ENCODE measurements at regions not wholly inside any gene's neighbourhood (a gene's known extent, or its start where the extent isn't known, plus 50 kb on each side); places are given as distances from the start of the nearest gene placed in this dataset.

DNA sequence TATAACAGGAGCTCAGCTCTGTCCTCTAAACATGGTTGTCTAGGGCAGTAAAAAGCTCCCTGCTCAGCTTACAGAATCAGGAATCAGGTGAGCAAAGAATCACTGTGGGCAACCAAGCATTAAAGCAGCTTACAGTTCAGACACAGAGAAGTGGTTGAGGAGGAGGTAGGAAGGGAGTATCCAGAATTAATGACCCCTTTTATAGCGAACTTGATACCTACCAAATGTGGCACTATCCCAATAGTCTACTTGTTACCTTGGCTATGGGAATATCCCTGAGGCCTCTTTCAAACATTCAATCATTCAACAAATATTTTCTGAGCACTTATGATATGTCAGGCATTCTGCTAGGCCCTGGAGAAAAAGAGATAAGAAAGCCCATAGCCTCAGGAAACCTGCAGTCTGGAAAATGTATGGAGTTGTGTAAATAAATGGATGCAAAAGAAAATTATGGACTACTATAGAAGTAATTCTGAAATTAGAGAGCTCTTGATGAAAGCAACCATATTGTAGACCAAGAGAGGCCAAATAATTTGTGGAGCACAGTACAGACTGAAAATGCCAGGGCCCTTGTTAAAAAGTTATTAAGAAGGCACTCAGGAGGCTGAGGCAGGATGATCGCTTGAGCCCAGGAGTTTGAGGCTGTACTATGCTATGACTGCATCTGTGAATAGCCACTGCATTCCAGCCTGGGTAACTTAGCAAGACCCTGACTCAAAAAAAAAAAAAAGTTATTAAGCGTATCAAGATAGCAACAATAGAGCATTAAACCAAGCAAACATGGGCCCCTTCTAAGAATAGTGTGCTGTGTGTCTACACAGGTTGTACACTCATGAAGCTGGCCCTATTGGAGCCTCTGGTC is 134.0 kb upstream of the CPSF6 start:
- no peak for ATAC-seq (ENCODE audit: low FRiP score)
- H3K27me3 ChIP-seq (ENCODE audit: control insufficient read depth in 1 of 2, insufficient read depth in 2 of 2, low read length in 1 of 2), result no peaks in the 10 kb centered on the region
- no peak for DNase-seq
- 72 to 73% methylated on average over 3 of the region's 3 CpGs for WGBS, 2 donors
- H3K9me3 ChIP-seq (ENCODE audit: control insufficient read depth, low read length), result no peaks in the 10 kb centered on the region
- no peaks in the 10 kb centered on the region for H3K4me1 ChIP-seq (ENCODE audit: control insufficient read depth in 1 of 2, insufficient read depth in 2 of 2, low read length in 2 of 2)
- no peak overlapping the region for H3K4me3 ChIP-seq (ENCODE audit: low read length in 2 of 2)
- intact Hi-C loops (cut with DNase I), result no loop called here
- no peaks in the 10 kb centered on the region for H3K36me3 ChIP-seq (ENCODE audit: control insufficient read depth in 1 of 2, insufficient read depth in 2 of 2, low read length in 1 of 2)
- no peak overlapping the region for H3K27ac ChIP-seq (ENCODE audit: low read depth in 1 of 2, low read length in 2 of 2)

DNA sequence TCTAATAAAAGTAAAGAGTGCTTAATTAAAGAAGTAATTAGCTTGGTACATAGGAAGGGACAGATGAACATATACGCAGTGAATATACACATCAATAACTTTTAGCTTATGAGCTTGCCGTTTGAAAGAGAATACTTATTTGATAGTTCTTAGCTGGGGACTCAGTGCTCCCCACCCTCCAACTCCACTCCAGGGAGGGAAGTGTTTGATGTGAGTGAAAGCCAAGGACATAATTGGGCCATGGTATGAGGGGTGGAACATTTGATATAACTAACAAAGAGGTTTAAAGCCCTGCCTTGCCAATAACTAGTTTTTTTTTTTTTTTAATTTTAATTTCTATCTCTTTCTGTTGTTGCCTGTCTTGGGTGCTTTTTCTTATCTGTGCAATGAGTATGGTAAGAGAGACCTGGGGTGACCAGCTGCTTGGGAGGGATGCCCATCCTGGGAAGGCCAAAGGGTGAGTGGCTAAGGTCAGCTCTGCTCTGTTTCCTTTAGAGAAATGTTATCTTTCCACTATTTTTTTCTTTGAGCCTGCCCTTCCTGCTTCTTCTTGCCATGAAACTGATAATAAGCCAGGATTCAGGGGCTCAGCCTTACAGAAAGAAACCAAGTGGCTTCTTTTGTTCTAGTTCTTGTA is 132.8 kb upstream of the CPSF6 start:
- ATAC-seq (ENCODE audit: low FRiP score), result no peak

DNA sequence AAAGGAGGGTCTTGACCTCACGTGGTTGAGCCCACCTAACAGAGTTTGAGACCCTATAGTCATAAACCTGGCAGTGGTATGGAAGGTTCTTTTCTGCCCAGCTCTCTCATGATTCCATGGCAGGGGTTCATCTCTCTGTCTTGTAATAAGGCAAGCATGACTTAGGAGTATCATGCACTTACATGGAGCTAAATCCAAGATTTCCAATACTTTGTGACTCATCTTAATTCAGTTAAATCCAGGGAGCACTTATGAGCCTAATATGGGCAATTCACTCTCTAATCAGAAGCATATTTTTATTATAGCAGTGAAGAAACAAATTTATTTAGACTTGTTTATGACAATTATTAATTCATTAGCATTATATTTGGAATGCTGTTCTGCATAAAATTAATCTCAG is 131.8 kb upstream of the CPSF6 start:
- intact Hi-C loops (cut with DNase I), result no loop called here
- Histone ChIP-seq H3K4me3 (ENCODE audit: low read length in 2 of 2) (no peak overlapping the region), H3K27me3 (ENCODE audit: control insufficient read depth in 1 of 2, insufficient read depth in 2 of 2, low read length in 1 of 2) (no peaks in the 10 kb centered on the region), H3K27ac (ENCODE audit: low read depth in 1 of 2, low read length in 2 of 2) (no peak overlapping the region), H3K9me3 (ENCODE audit: control insufficient read depth, low read length) (no peaks in the 10 kb centered on the region), H3K4me1 (ENCODE audit: control insufficient read depth in 1 of 2, insufficient read depth in 2 of 2, low read length in 2 of 2) (no peaks in the 10 kb centered on the region), H3K36me3 (ENCODE audit: control insufficient read depth in 1 of 2, insufficient read depth in 2 of 2, low read length in 1 of 2) (no peaks in the 10 kb centered on the region)
- WGBS, 2 donors, result 80 to 85% methylated on average over 1 of the region's 1 CpG
- DNase-seq, result no peak
- ATAC-seq (ENCODE audit: low FRiP score), result peak; percentile 15

More for the DNA sequence above, 132.8 kb upstream of the CPSF6 start:
- no peak overlapping the region for H3K4me3 ChIP-seq (ENCODE audit: low read length in 2 of 2)
- WGBS, 2 donors, result 93 to 95% methylated on average over 2 of the region's 2 CpGs
- H3K27me3 ChIP-seq (ENCODE audit: control insufficient read depth in 1 of 2, insufficient read depth in 2 of 2, low read length in 1 of 2), result no peaks in the 10 kb centered on the region
- intact Hi-C loops (cut with DNase I), result no loop called here
- H3K36me3 ChIP-seq (ENCODE audit: control insufficient read depth in 1 of 2, insufficient read depth in 2 of 2, low read length in 1 of 2), result no peaks in the 10 kb centered on the region
- H3K9me3 ChIP-seq (ENCODE audit: control insufficient read depth, low read length), result no peaks in the 10 kb centered on the region
- no peak for DNase-seq
- H3K27ac ChIP-seq (ENCODE audit: low read depth in 1 of 2, low read length in 2 of 2), result no peak overlapping the region
- H3K4me1 ChIP-seq (ENCODE audit: control insufficient read depth in 1 of 2, insufficient read depth in 2 of 2, low read length in 2 of 2), result no peaks in the 10 kb centered on the region

DNA sequence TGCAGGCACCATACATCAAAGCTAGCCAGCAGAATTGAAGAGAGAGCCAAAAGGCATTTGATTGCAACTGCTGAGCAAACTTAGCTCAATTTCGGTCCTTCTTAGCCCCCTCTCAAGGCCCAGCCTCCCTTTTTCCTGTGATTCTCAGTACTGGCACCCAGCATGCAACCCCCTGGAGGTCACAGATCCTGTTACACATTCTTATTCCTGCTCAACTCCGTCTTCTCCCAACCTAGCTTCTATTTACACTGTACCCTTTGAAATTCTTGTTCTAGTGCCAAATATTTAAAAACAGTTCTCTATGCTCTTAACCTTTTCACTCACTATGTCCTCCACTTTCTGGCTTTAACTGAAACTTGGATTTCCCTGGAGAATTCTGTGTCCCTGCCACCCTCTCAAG is 131.3 kb upstream of the CPSF6 start:
- WGBS, 2 donors, result 5 to 7% methylated on average over 2 of the region's 2 CpGs
- H3K27ac ChIP-seq (ENCODE audit: low read depth in 1 of 2, low read length in 2 of 2), result no peak overlapping the region
- DNase-seq (no peak), ATAC-seq (ENCODE audit: low FRiP score) (no peak)
- H3K4me1 ChIP-seq (ENCODE audit: control insufficient read depth in 1 of 2, insufficient read depth in 2 of 2, low read length in 2 of 2), result no peaks in the 10 kb centered on the region
- no peak overlapping the region for H3K4me3 ChIP-seq (ENCODE audit: low read length in 2 of 2)
- intact Hi-C loops (cut with DNase I), result no loop called here
- H3K27me3 ChIP-seq (ENCODE audit: control insufficient read depth in 1 of 2, insufficient read depth in 2 of 2, low read length in 1 of 2), result no peaks in the 10 kb centered on the region
- H3K36me3 ChIP-seq (ENCODE audit: control insufficient read depth in 1 of 2, insufficient read depth in 2 of 2, low read length in 1 of 2), result no peaks in the 10 kb centered on the region
- H3K9me3 ChIP-seq (ENCODE audit: control insufficient read depth, low read length), result no peaks in the 10 kb centered on the region

DNA sequence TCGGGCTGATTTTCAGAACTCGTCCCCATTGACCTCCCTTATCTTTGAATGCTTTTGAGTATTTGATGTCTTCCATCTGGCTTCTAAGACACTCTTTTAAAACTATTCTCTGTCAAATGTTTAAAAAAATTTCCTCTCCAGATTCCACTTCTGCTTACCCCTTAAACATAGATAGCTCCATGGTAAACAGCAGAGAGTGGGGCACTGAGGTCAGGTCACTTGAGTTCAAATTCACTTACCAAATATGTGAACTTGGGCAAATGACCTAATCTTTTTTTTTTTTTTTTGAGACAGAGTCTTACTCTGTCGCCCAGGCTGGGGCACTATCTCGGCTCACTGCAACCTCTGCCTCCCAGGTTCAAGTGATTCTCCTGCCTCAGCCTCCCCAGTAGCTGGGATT is 126.8 kb upstream of the CPSF6 start:
- H3K36me3 ChIP-seq (ENCODE audit: control insufficient read depth in 1 of 2, insufficient read depth in 2 of 2, low read length in 1 of 2), result no peaks in the 10 kb centered on the region
- H3K27me3 ChIP-seq (ENCODE audit: control insufficient read depth in 1 of 2, insufficient read depth in 2 of 2, low read length in 1 of 2), result no peaks in the 10 kb centered on the region
- no peaks in the 10 kb centered on the region for H3K4me1 ChIP-seq (ENCODE audit: control insufficient read depth in 1 of 2, insufficient read depth in 2 of 2, low read length in 2 of 2)
- no peaks in the 10 kb centered on the region for H3K9me3 ChIP-seq (ENCODE audit: control insufficient read depth, low read length)
- no peak overlapping the region for H3K27ac ChIP-seq (ENCODE audit: low read depth in 1 of 2, low read length in 2 of 2)
- H3K4me3 ChIP-seq (ENCODE audit: low read length in 2 of 2), result no peak overlapping the region
- DNase-seq (no peak), ATAC-seq (ENCODE audit: low FRiP score) (no peak)
- WGBS, 2 donors, result 60 to 68% methylated on average over 4 of the region's 4 CpGs
- intact Hi-C loops (cut with DNase I), result no loop called here

DNA sequence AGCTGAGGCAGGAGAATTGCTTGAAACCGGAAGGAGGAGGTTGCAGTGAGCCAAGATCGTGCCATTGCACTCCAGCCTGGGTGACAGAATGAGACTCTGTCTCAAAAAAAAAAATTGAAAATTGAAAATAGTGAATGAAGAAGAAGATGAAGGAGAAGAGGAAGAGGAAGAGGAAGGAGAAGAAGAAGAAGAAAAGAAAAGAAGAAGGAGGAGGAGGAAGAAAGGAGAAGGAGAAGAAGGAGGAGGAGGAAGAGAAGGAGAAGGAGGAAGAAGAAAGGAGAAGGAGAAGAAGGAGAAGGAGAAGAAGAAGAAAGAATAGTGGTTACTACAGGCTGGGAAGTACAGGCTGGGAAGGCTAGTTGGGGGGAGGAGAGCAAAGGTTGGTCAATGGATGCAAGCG is 124.3 kb upstream of the CPSF6 start:
- WGBS, 2 donors, result 60 to 93% methylated on average over 3 of the region's 3 CpGs
- ATAC-seq (ENCODE audit: low FRiP score), result no peak
- H3K9me3 ChIP-seq (ENCODE audit: control insufficient read depth, low read length), result no peaks in the 10 kb centered on the region
- H3K4me1 ChIP-seq (ENCODE audit: control insufficient read depth in 1 of 2, insufficient read depth in 2 of 2, low read length in 2 of 2), result no peaks in the 10 kb centered on the region
- H3K36me3 ChIP-seq (ENCODE audit: control insufficient read depth in 1 of 2, insufficient read depth in 2 of 2, low read length in 1 of 2), result no peaks in the 10 kb centered on the region
- intact Hi-C loops (cut with DNase I), result no loop called here
- no peaks in the 10 kb centered on the region for H3K27me3 ChIP-seq (ENCODE audit: control insufficient read depth in 1 of 2, insufficient read depth in 2 of 2, low read length in 1 of 2)
- no peak overlapping the region for H3K27ac ChIP-seq (ENCODE audit: low read depth in 1 of 2, low read length in 2 of 2)
- DNase-seq, result no peak
- no peak overlapping the region for H3K4me3 ChIP-seq (ENCODE audit: low read length in 2 of 2)

DNA sequence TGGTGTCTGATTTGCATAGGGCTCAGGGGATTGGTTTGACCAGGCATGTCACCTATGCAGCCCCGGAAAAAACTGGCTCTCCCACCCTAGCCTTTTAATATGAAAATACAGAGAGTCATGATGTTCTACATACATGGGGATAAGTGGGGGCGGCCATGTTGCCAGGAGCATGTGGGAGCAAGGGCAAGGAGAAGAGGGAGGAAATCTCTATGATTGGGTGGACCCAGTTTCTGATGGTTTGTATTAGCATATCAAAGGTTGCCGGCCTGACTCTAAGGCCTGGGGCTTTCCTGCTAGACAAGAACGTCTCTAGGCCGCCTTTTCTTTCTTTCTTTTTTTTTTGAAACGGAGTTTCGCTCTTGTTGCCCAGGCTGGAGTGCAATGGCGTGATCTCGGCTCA is 123.4 kb upstream of the CPSF6 start:
- no peak for ATAC-seq (ENCODE audit: low FRiP score)
- Histone ChIP-seq H3K27ac (ENCODE audit: low read depth in 1 of 2, low read length in 2 of 2) (no peak overlapping the region), H3K9me3 (ENCODE audit: control insufficient read depth, low read length) (no peaks in the 10 kb centered on the region), H3K27me3 (ENCODE audit: control insufficient read depth in 1 of 2, insufficient read depth in 2 of 2, low read length in 1 of 2) (no peaks in the 10 kb centered on the region), H3K4me3 (ENCODE audit: low read length in 2 of 2) (no peak overlapping the region), H3K36me3 (ENCODE audit: control insufficient read depth in 1 of 2, insufficient read depth in 2 of 2, low read length in 1 of 2) (no peaks in the 10 kb centered on the region), H3K4me1 (ENCODE audit: control insufficient read depth in 1 of 2, insufficient read depth in 2 of 2, low read length in 2 of 2) (no peaks in the 10 kb centered on the region)
- WGBS, 2 donors, result 82 to 84% methylated on average over 7 to 9 of the region's 9 CpGs
- intact Hi-C loops (cut with DNase I), result no loop called here
- no peak for DNase-seq

DNA sequence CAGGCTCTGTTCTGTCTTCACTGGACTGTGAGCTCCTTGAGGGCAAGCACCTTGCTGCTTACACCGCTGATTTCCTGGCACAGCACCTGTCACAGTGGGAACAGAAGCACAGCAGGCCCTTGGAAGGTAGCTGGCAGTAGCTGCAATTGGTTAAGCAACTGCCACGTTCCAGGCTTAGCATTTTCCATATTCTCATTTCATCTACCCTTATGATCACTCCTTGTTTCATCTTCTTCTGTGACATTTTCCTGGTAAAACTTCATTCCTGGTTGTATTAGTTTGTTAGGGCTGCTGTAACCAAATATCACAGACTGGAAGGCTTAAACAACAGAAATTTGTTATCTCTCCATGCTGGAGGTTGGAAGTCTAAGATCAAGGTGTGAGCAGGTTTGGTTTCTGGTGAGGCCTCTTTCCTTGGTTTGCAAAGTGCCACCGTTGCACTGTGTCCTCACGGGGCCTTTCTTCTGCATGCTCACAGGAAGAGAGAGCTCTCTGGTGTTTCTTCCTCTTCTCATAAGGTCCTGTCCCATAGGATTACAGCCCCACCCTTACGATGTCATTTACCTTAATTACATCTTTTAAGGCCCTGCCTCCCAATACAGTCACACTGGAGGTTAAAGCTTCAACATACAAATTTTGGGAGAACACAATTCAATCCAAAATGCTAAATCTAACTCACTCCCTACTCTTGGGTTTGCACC is 121.7 kb upstream of the CPSF6 start:
- intact Hi-C loops (cut with DNase I), result no loop called here
- no peaks in the 10 kb centered on the region for H3K27me3 ChIP-seq (ENCODE audit: control insufficient read depth in 1 of 2, insufficient read depth in 2 of 2, low read length in 1 of 2)
- no peak overlapping the region for H3K4me3 ChIP-seq (ENCODE audit: low read length in 2 of 2)
- WGBS, 2 donors, result 84 to 87% methylated on average over 5 of the region's 5 CpGs
- no peak for DNase-seq
- no peaks in the 10 kb centered on the region for H3K9me3 ChIP-seq (ENCODE audit: control insufficient read depth, low read length)
- no peaks in the 10 kb centered on the region for H3K36me3 ChIP-seq (ENCODE audit: control insufficient read depth in 1 of 2, insufficient read depth in 2 of 2, low read length in 1 of 2)
- H3K27ac ChIP-seq (ENCODE audit: low read depth in 1 of 2, low read length in 2 of 2), result no peak overlapping the region
- H3K4me1 ChIP-seq (ENCODE audit: control insufficient read depth in 1 of 2, insufficient read depth in 2 of 2, low read length in 2 of 2), result no peaks in the 10 kb centered on the region
- ATAC-seq (ENCODE audit: low FRiP score), result no peak

Data from aorta (tissue), 5 donors.